ENCODE measurements at regions not wholly inside any gene's neighbourhood (a gene's known extent, or its start where the extent isn't known, plus 50 kb on each side); places are given as distances from the start of the nearest gene placed in this dataset.

GRCh38 chr15:98187549-98187948 is 227.0 kb downstream of the ARRDC4 start:
- no peak overlapping the region for H3K4me3 ChIP-seq
- no peaks in the 10 kb centered on the region for H3K36me3 ChIP-seq
- H3K27ac ChIP-seq = no peak overlapping the region
- H3K4me1 ChIP-seq = no peaks in the 10 kb centered on the region
- no peaks in the 10 kb centered on the region for H3K9me3 ChIP-seq
- TF ChIP-seq CTCF (IDR thresholded peaks at IDR 0.05) = no peak
- intact Hi-C loops (cut with DNase I; ENCODE audit: low total_unique reads) = no loop called here
- H3K27me3 ChIP-seq = peaks cover 0 to 3% of the 10 kb centered on the region in 2 donors
- no peak for DNase-seq

GRCh38 chr15:98190914-98191313 is 230.4 kb downstream of the ARRDC4 start:
- no peak overlapping the region for H3K27ac ChIP-seq
- DNase-seq = no peak
- no peaks in the 10 kb centered on the region for H3K36me3 ChIP-seq
- H3K4me3 ChIP-seq = no peak overlapping the region
- no peaks in the 10 kb centered on the region for H3K9me3 ChIP-seq
- H3K27me3 ChIP-seq = no peaks in the 10 kb centered on the region
- intact Hi-C loops (cut with DNase I; ENCODE audit: low total_unique reads) = no loop called here
- TF ChIP-seq CTCF (IDR thresholded peaks at IDR 0.05) = no peak
- H3K4me1 ChIP-seq = no peaks in the 10 kb centered on the region

- Histone ChIP-seq H3K9me3 (no peaks in the 10 kb centered on the region), H3K4me3 (no peak overlapping the region), H3K36me3 (no peaks in the 10 kb centered on the region), H3K4me1 (no peaks in the 10 kb centered on the region), H3K27me3 (peaks cover 0 to 7% of the 10 kb centered on the region in 2 donors), H3K27ac (no peak overlapping the region)
- intact Hi-C loops (cut with DNase I; ENCODE audit: low total_unique reads) = no loop called here
- TF ChIP-seq CTCF (IDR thresholded peaks at IDR 0.05) = no peak
- DNase-seq = no peak
These were observed 235.3 kb downstream of the ARRDC4 start for GRCh38 chr15:98195796-98196195.

GRCh38 chr15:98196371-98196770 is 235.9 kb downstream of the ARRDC4 start:
- H3K4me3 ChIP-seq = no peak overlapping the region
- intact Hi-C loops (cut with DNase I; ENCODE audit: low total_unique reads) = no loop called here
- no peak for TF ChIP-seq CTCF (IDR thresholded peaks at IDR 0.05)
- no peak overlapping the region for H3K27ac ChIP-seq
- no peak for DNase-seq
- H3K4me1 ChIP-seq = no peaks in the 10 kb centered on the region
- peaks cover 0 to 7% of the 10 kb centered on the region in 2 donors for H3K27me3 ChIP-seq
- H3K9me3 ChIP-seq = no peaks in the 10 kb centered on the region
- no peaks in the 10 kb centered on the region for H3K36me3 ChIP-seq

- H3K9me3 ChIP-seq = no peaks in the 10 kb centered on the region
- DNase-seq = no peak
- peaks cover 0 to 1% of the 10 kb centered on the region in 2 donors for H3K27me3 ChIP-seq
- intact Hi-C loops (cut with DNase I; ENCODE audit: low total_unique reads) = no loop called here
- TF ChIP-seq CTCF (IDR thresholded peaks at IDR 0.05) = no peak
- H3K4me1 ChIP-seq = no peaks in the 10 kb centered on the region
- no peaks in the 10 kb centered on the region for H3K36me3 ChIP-seq
- no peak overlapping the region for H3K4me3 ChIP-seq
- H3K27ac ChIP-seq = no peak overlapping the region
These were observed 241.8 kb downstream of the ARRDC4 start for GRCh38 chr15:98202256-98202655.
